OCI-LY1 (cell line): ENCODE measurements at regions not wholly inside any gene's neighbourhood (a gene's known extent, or its start where the extent isn't known, plus 50 kb on each side); places are given as distances from the start of the nearest gene placed in this dataset.

ENCODE experiments used
- EZH2 ChIP-seq: fragments of 200-600 bp; sonication (generic), shearing (Covaris generic); IDR thresholded peaks from 2 replicates; pipeline ENCODE4 v1.8.0; 2017; ENCODE audit warnings: borderline replicate concordance, mixed run types, mild to moderate bottlenecking, antibody characterized with exemption, low read length, moderate library complexity, mixed read lengths
- TF ChIP-seq, protein P1 (sequence below): fragments of 200-600 bp; sonication (generic), shearing (Covaris generic); IDR thresholded peaks from 2 replicates; pipeline ENCODE4 v1.5.1; 2017; ENCODE audit warnings: mild to moderate bottlenecking, antibody characterized with exemption, low read length, moderate library complexity, mixed read lengths

DNA sequence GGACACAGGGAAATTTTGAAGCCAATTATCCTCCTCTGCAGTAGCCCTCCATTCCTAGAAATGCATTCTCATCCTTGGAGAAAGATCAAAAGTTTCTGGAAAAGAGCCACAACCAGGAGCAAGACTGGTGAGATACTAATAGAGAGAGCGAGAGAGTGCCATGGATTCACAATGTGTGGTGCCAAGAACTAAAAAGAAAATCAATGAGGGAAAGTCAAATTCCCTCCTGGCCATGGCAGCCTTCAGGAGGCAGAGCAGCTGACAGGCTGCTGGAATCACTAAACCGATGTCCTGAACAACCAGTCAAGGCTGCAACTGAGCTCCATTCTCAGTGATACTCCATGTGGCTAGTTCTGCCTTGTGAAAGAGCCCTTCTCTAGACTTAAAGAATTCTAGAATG lies 561.0 kb downstream of the SOX6 start:
- TF ChIP-seq, protein P1, sequence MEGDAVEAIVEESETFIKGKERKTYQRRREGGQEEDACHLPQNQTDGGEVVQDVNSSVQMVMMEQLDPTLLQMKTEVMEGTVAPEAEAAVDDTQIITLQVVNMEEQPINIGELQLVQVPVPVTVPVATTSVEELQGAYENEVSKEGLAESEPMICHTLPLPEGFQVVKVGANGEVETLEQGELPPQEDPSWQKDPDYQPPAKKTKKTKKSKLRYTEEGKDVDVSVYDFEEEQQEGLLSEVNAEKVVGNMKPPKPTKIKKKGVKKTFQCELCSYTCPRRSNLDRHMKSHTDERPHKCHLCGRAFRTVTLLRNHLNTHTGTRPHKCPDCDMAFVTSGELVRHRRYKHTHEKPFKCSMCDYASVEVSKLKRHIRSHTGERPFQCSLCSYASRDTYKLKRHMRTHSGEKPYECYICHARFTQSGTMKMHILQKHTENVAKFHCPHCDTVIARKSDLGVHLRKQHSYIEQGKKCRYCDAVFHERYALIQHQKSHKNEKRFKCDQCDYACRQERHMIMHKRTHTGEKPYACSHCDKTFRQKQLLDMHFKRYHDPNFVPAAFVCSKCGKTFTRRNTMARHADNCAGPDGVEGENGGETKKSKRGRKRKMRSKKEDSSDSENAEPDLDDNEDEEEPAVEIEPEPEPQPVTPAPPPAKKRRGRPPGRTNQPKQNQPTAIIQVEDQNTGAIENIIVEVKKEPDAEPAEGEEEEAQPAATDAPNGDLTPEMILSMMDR = no peak
- no peak for TF ChIP-seq EZH2
